Prostate gland (tissue), 2 donors: ENCODE measurements at regions not wholly inside any gene's neighbourhood (a gene's known extent, or its start where the extent isn't known, plus 50 kb on each side); places are given as distances from the start of the nearest gene placed in this dataset.

ENCODE experiments used
- DNase-seq: peaks from one replicate; pipeline ENCODE4 v3.0.0-alpha.2; 2019; ENCODE audit warnings: low spot score
- H3K27ac ChIP-seq, 2 donors: fragments of 200-600 bp; sonication (generic); 2 replicates each; pipeline ENCODE4 v1.5.1; 2017 to 2019
- H3K27me3 ChIP-seq: fragments of 200-600 bp; sonication (generic); replicated peaks from 2 replicates; pipeline ENCODE4 v1.5.1; 2019; ENCODE audit not compliant: insufficient read depth
- H3K36me3 ChIP-seq, 2 donors: fragments of 200-600 bp; sonication (generic); 1 replicate in 1 of 2; 2 replicates in 1 of 2; pipeline versions ENCODE4 v1.5.1 to v1.8.1; 2017 to 2019
- H3K4me1 ChIP-seq: fragments of 200-600 bp; sonication (generic); replicated peaks from 2 replicates; pipeline ENCODE4 v1.5.1; 2019
- H3K4me3 ChIP-seq, 2 donors: fragments of 200-600 bp; sonication (generic); 2 replicates each; pipeline ENCODE4 v1.5.1; 2017 to 2019
- H3K9me3 ChIP-seq: fragments of 200-600 bp; sonication (generic); 2 replicates; pipeline ENCODE4 v1.5.1; 2017
- POLR2A ChIP-seq: fragments of 450-650 bp; IDR thresholded peaks from one replicate; pipeline ENCODE4 v1.6.1; 2016; ENCODE audit warnings: antibody characterized with exemption, mild to moderate bottlenecking
- POLR2AphosphoS5 ChIP-seq: sonication (generic); formaldehyde crosslinking; IDR thresholded peaks from one replicate; pipeline ENCODE4 v1.6.1; 2017; ENCODE audit warnings: antibody characterized with exemption
- WGBS: methylation state at CpG from one replicate; pipeline ENCODE4 v1.1.5; 2018; 5-methylcytosine and 5-hydroxymethylcytosine counted together
- intact Hi-C: fragments of 100-400 bp; cut with DNase I; formaldehyde crosslinking; loops from one replicate; pipeline ENCODE4 v1.14.2; 2022
- TF ChIP-seq, protein P1 (sequence below), 4 experiments: fragments of 200-600 bp in 2 of 4; fragments of 450-650 bp in 2 of 4; sonication (generic) in 2 of 4; IDR thresholded peaks; 1 replicate in 3 of 4; 2 replicates in 1 of 4; pipeline ENCODE4 v1.5.1; 2016 to 2019; ENCODE audit warnings: antibody characterized with exemption in 4 of 4, mild to moderate bottlenecking in 2 of 4, moderate library complexity in 2 of 4

DNA sequence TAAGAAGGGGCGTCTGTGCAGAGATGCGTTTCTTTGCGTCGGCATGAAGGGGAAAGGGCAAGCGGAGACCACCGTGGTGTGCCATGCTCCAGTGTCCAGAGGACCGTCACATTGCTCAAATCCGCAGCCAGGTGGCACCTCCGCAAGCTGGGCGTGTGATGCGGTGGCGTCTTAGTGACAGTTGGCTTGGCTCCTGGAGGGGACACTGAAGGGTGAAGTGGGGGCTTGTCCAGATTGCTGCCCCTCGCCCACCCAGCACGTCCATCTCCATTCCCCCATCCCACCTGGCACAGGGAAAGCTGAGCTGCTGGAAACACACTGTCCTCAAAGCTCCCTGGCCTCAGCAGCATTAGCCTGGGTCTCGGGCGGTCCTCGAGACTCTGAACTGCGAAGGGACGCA lies 135.3 kb downstream of the SOX1 start:
- Histone ChIP-seq H3K4me3 (no peak overlapping the region), H3K9me3 (no peaks in the 10 kb centered on the region), H3K27me3 (peaks cover 22% of the 10 kb centered on the region), H3K27ac (no peak overlapping the region), H3K4me1 (no peaks in the 10 kb centered on the region), H3K36me3 (no peaks in the 10 kb centered on the region)
- TF ChIP-seq POLR2A = no peak
- TF ChIP-seq, protein P1, sequence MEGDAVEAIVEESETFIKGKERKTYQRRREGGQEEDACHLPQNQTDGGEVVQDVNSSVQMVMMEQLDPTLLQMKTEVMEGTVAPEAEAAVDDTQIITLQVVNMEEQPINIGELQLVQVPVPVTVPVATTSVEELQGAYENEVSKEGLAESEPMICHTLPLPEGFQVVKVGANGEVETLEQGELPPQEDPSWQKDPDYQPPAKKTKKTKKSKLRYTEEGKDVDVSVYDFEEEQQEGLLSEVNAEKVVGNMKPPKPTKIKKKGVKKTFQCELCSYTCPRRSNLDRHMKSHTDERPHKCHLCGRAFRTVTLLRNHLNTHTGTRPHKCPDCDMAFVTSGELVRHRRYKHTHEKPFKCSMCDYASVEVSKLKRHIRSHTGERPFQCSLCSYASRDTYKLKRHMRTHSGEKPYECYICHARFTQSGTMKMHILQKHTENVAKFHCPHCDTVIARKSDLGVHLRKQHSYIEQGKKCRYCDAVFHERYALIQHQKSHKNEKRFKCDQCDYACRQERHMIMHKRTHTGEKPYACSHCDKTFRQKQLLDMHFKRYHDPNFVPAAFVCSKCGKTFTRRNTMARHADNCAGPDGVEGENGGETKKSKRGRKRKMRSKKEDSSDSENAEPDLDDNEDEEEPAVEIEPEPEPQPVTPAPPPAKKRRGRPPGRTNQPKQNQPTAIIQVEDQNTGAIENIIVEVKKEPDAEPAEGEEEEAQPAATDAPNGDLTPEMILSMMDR (IDR thresholded peaks at IDR 0.05) = no peak
- TF ChIP-seq POLR2AphosphoS5 = no peak
- intact Hi-C loops = no loop called here
- 95% methylated on average over 19 of the region's 19 CpGs for WGBS
- DNase-seq = no peak

DNA sequence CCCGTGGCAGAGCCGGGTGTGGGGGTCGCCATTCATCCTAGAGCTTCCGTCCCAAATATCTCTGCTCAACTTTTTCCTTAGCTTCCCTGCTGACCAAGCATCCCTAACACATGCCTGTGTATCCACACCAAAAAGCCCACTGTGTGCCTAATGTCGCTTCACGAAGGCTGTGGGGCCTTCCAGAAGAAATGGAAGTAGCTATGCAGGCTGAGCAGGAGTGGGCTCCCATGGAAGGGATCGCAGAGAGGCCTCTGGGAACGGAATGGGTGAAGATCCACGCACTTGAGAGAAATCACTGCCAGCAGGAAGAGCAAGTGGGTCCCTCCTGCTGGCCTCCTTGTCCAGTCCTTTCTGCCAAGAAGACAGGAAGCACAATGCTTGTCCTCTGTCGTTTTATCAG lies 136.0 kb downstream of the SOX1 start:
- 63% methylated on average over 10 of the region's 10 CpGs for WGBS
- TF ChIP-seq POLR2A (no peak), POLR2AphosphoS5 (no peak)
- TF ChIP-seq, protein P1 (IDR thresholded peaks at IDR 0.05) = no peak
- Histone ChIP-seq H3K4me1 (no peaks in the 10 kb centered on the region), H3K9me3 (no peaks in the 10 kb centered on the region), H3K36me3 (no peaks in the 10 kb centered on the region), H3K27ac (no peak overlapping the region), H3K4me3 (no peak overlapping the region), H3K27me3 (peaks cover 29% of the 10 kb centered on the region)
- DNase-seq = no peak
- intact Hi-C loops = no loop called here

DNA sequence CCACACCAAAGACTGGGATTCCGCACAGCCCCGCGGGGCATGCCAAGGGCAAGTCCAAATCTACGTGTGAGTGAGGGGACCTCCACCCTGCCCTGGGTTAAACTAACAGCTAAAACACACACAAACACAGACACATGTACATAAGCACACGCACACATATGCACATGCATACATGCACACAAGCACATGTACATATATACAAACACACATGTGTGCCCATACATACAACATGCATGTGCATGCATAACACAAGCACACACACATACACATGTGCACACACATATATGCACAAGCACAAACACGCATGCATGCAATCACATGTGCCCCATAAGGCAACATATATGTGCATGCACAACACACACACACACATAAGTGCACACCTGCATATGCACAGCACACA lies 136.7 kb downstream of the SOX1 start:
- intact Hi-C loops = no loop called here
- peaks cover 30% of the 10 kb centered on the region for H3K27me3 ChIP-seq
- DNase-seq = no peak
- H3K4me3 ChIP-seq = no peak overlapping the region
- H3K36me3 ChIP-seq = no peaks in the 10 kb centered on the region
- no peaks in the 10 kb centered on the region for H3K9me3 ChIP-seq
- H3K27ac ChIP-seq = no peak overlapping the region
- 88% methylated on average over 6 of the region's 6 CpGs for WGBS
- H3K4me1 ChIP-seq = no peaks in the 10 kb centered on the region
- TF ChIP-seq POLR2AphosphoS5 (no peak), POLR2A (no peak)
- TF ChIP-seq, protein P1 (IDR thresholded peaks at IDR 0.05) = no peak

DNA sequence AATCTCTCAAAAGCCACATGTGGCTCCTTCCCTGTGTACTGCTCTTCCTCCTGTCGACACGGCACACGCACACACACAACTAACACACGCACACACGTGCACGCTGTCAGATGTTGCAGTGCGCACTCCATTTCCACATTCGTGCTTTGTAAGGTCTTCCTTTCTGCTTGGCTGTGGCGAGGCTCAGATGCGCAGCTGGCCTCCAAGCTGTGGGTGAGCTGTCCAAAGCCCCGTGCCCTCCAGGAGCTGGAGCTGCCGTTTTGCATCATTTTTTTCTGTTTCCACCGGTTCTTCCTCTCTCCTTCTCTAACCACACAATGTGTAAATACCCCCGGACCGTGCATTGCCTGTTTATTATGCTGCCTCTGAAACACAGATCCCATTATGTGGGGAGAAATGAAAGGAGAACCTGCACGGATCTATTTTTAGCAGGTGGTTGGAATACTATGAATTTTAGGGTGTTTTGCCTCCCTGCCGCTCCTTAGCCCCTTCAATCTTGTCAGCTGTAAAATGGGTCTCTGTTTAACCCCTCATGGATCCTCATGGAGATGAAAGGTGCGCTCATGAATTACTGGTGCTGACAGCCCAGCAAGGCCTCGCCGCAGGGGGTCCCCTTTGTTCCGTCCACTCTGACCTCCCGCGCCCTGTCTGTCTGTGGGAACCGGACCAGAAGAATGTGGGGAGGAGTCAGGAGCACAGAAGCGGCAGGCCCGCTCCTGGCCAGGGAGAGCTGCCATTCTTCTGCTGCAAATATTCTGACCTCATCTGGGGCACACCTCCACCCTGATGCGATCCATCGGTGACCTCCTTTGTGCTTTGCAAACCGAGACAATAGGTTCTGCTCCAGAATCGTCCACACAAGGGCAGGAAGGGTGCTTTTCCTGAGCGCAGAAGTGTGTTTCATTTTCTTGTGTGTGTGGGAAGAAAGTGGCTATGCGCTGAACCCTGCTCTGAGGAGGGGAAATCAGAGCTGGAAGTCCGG lies 137.7 kb downstream of the SOX1 start:
- Histone ChIP-seq H3K4me1 (no peaks in the 10 kb centered on the region), H3K27ac (no peak overlapping the region), H3K4me3 (no peak overlapping the region), H3K36me3 (no peaks in the 10 kb centered on the region), H3K27me3 (peaks cover 30% of the 10 kb centered on the region), H3K9me3 (no peaks in the 10 kb centered on the region)
- WGBS = 23% methylated on average over 32 of the region's 33 CpGs
- no peak for DNase-seq
- intact Hi-C loops = no loop called here
- no peak for TF ChIP-seq POLR2A

DNA sequence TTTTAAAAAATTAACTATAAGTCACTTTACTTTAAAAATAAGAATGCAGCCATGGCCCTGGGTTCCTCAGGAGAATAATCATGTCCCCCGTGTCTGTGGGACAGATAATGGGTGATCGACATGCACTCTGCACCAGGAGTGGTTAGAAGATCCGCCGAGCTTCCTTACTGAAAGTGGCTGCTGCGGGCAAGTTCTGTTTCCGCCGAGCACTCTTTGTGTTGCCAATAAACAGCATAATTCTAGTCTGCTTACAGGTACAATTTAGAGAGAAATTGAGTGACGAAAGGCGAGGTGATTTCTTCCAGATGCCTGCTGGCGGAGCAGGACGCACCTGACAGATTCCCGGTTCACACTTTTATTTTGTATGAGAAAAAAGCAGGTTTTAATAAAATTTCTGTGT lies 139.0 kb downstream of the SOX1 start:
- intact Hi-C loops = no loop called here
- H3K27me3 ChIP-seq = peaks cover 30% of the 10 kb centered on the region
- no peaks in the 10 kb centered on the region for H3K9me3 ChIP-seq
- WGBS = 31% methylated on average over 12 of the region's 12 CpGs
- no peaks in the 10 kb centered on the region for H3K36me3 ChIP-seq
- TF ChIP-seq POLR2AphosphoS5 (no peak), POLR2A (no peak)
- TF ChIP-seq, protein P1 (IDR thresholded peaks at IDR 0.05) = no peak
- no peak for DNase-seq
- no peak overlapping the region for H3K4me3 ChIP-seq
- H3K4me1 ChIP-seq = no peaks in the 10 kb centered on the region
- no peak overlapping the region for H3K27ac ChIP-seq
